Mucosa of descending colon (tissue), 3 donors: ENCODE measurements at regions not wholly inside any gene's neighbourhood (a gene's known extent, or its start where the extent isn't known, plus 50 kb on each side); places are given as distances from the start of the nearest gene placed in this dataset.

Experiments
- ATAC-seq: fragments of 200-7000 bp; cut with Tn5 transposase; one replicate; pipeline ENCODE4 v1.9.1; 2020; ENCODE audit warnings: mild to moderate bottlenecking, moderate library complexity
- DNase-seq, 3 donors: peaks; one replicate each; pipeline ENCODE4 v3.0.0-alpha.2; 2020
- H3K36me3 ChIP-seq: fragments of 200-600 bp; one replicate; pipeline ENCODE4 v1.8.0; 2021; ENCODE audit warnings: low read depth, mild to moderate bottlenecking
- H3K4me1 ChIP-seq: fragments of 200-600 bp; one replicate; pipeline ENCODE4 v1.8.0; 2021; ENCODE audit warnings: low read depth, mild to moderate bottlenecking
- H3K4me3 ChIP-seq: fragments of 200-600 bp; one replicate; pipeline ENCODE4 v1.8.0; 2021; ENCODE audit warnings: mild to moderate bottlenecking
- H3K9me3 ChIP-seq: fragments of 200-600 bp; one replicate; pipeline ENCODE4 v1.8.0; 2021; ENCODE audit warnings: mild to moderate bottlenecking
- intact Hi-C, 2 donors: fragments of 100-400 bp; cut with DNase I in 1 of 2; cut with micrococcal nuclease in 1 of 2; formaldehyde crosslinking; loops; one replicate each; pipeline versions ENCODE4 v1.11.0 to v1.11.1; 2022; cut with DNase I, micrococcal nuclease
- TF ChIP-seq, protein P1 (sequence below): fragments of 200-600 bp; IDR thresholded peaks from one replicate; pipeline ENCODE4 v1.8.0; 2022; ENCODE audit warnings: antibody characterized with exemption, mild to moderate bottlenecking
- donor health status: DM: no; HTN: no; CAD: no; lungs with moderate emphysema.
- donor health status: DM: no; HTN: no; CAD: no.
- donor health status: DM: no; HTN: yes; CAD: no.

GRCh38 chr9:78654324-78654723 lies 357.4 kb downstream of the PSAT1 start:
- intact Hi-C loops = no loop called here
- no peak overlapping the region for H3K4me3 ChIP-seq
- TF ChIP-seq, protein P1, sequence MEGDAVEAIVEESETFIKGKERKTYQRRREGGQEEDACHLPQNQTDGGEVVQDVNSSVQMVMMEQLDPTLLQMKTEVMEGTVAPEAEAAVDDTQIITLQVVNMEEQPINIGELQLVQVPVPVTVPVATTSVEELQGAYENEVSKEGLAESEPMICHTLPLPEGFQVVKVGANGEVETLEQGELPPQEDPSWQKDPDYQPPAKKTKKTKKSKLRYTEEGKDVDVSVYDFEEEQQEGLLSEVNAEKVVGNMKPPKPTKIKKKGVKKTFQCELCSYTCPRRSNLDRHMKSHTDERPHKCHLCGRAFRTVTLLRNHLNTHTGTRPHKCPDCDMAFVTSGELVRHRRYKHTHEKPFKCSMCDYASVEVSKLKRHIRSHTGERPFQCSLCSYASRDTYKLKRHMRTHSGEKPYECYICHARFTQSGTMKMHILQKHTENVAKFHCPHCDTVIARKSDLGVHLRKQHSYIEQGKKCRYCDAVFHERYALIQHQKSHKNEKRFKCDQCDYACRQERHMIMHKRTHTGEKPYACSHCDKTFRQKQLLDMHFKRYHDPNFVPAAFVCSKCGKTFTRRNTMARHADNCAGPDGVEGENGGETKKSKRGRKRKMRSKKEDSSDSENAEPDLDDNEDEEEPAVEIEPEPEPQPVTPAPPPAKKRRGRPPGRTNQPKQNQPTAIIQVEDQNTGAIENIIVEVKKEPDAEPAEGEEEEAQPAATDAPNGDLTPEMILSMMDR = no peak
- H3K36me3 ChIP-seq = no peaks in the 10 kb centered on the region
- H3K9me3 ChIP-seq = no peaks in the 10 kb centered on the region
- ATAC-seq (no peak), DNase-seq (no peak)
- H3K4me1 ChIP-seq = no peaks in the 10 kb centered on the region

DNA sequence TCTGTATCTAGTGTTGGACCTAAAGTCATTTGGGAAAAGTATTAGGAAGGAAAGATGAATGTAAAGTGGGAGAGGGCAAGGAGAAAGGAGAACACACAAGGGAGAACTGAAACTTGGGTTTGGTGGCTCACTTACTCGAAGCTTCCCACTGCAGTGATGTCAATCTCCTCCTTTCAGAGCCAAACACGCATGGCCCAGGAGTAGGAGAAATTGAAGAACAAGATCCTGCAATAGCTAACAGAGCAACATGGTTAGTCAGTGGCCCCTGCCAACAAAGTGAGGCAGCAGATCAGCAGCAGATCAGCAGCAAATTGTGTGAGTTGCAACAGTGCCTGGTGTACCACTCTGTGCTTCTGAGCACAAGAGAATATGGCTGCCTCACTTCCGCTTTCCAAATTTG lies 366.4 kb downstream of the PSAT1 start:
- H3K36me3 ChIP-seq = no peaks in the 10 kb centered on the region
- H3K4me1 ChIP-seq = no peaks in the 10 kb centered on the region
- no peak overlapping the region for H3K4me3 ChIP-seq
- ATAC-seq (no peak), DNase-seq (peak in 1 of 3 donors; percentile 1)
- H3K9me3 ChIP-seq = no peaks in the 10 kb centered on the region
- TF ChIP-seq, protein P1 = no peak
- intact Hi-C loops = no loop called here

- TF ChIP-seq, protein P1 = no peak
Measured at GRCh38 chr9:78664370-78664769, 367.4 kb downstream of the PSAT1 start.

GRCh38 chr9:78666818-78667414 lies 370.0 kb downstream of the PSAT1 start:
- Histone ChIP-seq H3K9me3 (no peaks in the 10 kb centered on the region), H3K4me3 (no peak overlapping the region), H3K4me1 (no peaks in the 10 kb centered on the region), H3K36me3 (no peaks in the 10 kb centered on the region)
- TF ChIP-seq, protein P1 = no peak
- intact Hi-C loops = no loop called here
- no peak for ATAC-seq
- no peak for DNase-seq

More at GRCh38 chr9:78664370-78664769, 367.4 kb downstream of the PSAT1 start:
- intact Hi-C loops = no loop called here
- Histone ChIP-seq H3K4me3 (no peak overlapping the region), H3K4me1 (no peaks in the 10 kb centered on the region), H3K9me3 (no peaks in the 10 kb centered on the region), H3K36me3 (no peaks in the 10 kb centered on the region)
- no peak for DNase-seq
- ATAC-seq = no peak

GRCh38 chr9:78668148-78668832 lies 371.4 kb downstream of the PSAT1 start:
- no peaks in the 10 kb centered on the region for H3K4me1 ChIP-seq
- TF ChIP-seq, protein P1 = no peak
- ATAC-seq (no peak), DNase-seq (no peak)
- no peaks in the 10 kb centered on the region for H3K36me3 ChIP-seq
- intact Hi-C loops = no loop called here
- no peaks in the 10 kb centered on the region for H3K9me3 ChIP-seq
- no peak overlapping the region for H3K4me3 ChIP-seq
